Prostate gland (tissue), 2 donors: ENCODE measurements at regions not wholly inside any gene's neighbourhood (a gene's known extent, or its start where the extent isn't known, plus 50 kb on each side); places are given as distances from the start of the nearest gene placed in this dataset.

Experiments
- POLR2A ChIP-seq: fragments of 450-650 bp; IDR thresholded peaks from one replicate; pipeline ENCODE4 v1.6.1; 2016; ENCODE audit warnings: antibody characterized with exemption, mild to moderate bottlenecking
- TF ChIP-seq, protein P1 (sequence below), 4 experiments: fragments of 200-600 bp in 2 of 4; fragments of 450-650 bp in 2 of 4; sonication (generic) in 2 of 4; IDR thresholded peaks; 1 replicate in 3 of 4; 2 replicates in 1 of 4; pipeline ENCODE4 v1.5.1; 2016 to 2019; ENCODE audit warnings: antibody characterized with exemption in 4 of 4, mild to moderate bottlenecking in 2 of 4, moderate library complexity in 2 of 4

- TF ChIP-seq, protein P1, sequence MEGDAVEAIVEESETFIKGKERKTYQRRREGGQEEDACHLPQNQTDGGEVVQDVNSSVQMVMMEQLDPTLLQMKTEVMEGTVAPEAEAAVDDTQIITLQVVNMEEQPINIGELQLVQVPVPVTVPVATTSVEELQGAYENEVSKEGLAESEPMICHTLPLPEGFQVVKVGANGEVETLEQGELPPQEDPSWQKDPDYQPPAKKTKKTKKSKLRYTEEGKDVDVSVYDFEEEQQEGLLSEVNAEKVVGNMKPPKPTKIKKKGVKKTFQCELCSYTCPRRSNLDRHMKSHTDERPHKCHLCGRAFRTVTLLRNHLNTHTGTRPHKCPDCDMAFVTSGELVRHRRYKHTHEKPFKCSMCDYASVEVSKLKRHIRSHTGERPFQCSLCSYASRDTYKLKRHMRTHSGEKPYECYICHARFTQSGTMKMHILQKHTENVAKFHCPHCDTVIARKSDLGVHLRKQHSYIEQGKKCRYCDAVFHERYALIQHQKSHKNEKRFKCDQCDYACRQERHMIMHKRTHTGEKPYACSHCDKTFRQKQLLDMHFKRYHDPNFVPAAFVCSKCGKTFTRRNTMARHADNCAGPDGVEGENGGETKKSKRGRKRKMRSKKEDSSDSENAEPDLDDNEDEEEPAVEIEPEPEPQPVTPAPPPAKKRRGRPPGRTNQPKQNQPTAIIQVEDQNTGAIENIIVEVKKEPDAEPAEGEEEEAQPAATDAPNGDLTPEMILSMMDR (IDR thresholded peaks at IDR 0.05): no peak
- no peak for TF ChIP-seq POLR2A
Observed at GRCh38 chr18:27366151-27366550, 181.0 kb upstream of the CHST9 start.
